DOHH2 (cell line): ENCODE measurements at regions not wholly inside any gene's neighbourhood (a gene's known extent, or its start where the extent isn't known, plus 50 kb on each side); places are given as distances from the start of the nearest gene placed in this dataset.
A peak's percentile ranks its signal among the peaks of the same experiment; 100 is the strongest.

Experiments used
- H3F3A ChIP-seq: fragments of 200-600 bp; sonication (generic), shearing (Covaris generic); 2 replicates; pipeline ENCODE4 v1.6.0; 2016; ENCODE audit warnings: antibody characterized with exemption, mild to moderate bottlenecking; ENCODE audit not compliant: control insufficient read depth, insufficient read depth
- H3K27ac ChIP-seq: fragments of 200-600 bp; sonication (generic); 2 replicates; pipeline ENCODE4 v1.5.1; 2014; ENCODE audit warnings: low read depth, mild to moderate bottlenecking, low read length, moderate library complexity
- H3K27me3 ChIP-seq: fragments of 200-600 bp; sonication (generic); 2 replicates; pipeline ENCODE4 v1.6.1; 2014; ENCODE audit warnings: mild to moderate bottlenecking, low read length, mixed read lengths; ENCODE audit not compliant: control insufficient read depth
- H3K36me3 ChIP-seq: fragments of 200-600 bp; sonication (generic); 2 replicates; pipeline ENCODE4 v1.6.1; 2014; ENCODE audit warnings: mild to moderate bottlenecking, low read length, moderate library complexity, mixed read lengths; ENCODE audit not compliant: control insufficient read depth
- H3K4me1 ChIP-seq: fragments of 200-600 bp; sonication (generic); 2 replicates; pipeline ENCODE4 v1.6.1; 2014; ENCODE audit warnings: mild to moderate bottlenecking, low read length, mixed read lengths; ENCODE audit not compliant: control insufficient read depth
- H3K4me2 ChIP-seq: fragments of 200-600 bp; sonication (generic); 2 replicates; pipeline ENCODE4 v1.6.0; 2014; ENCODE audit warnings: mild to moderate bottlenecking, low read length, moderate library complexity
- H3K4me3 ChIP-seq: fragments of 200-600 bp; sonication (generic); 2 replicates; pipeline ENCODE4 v1.5.1; 2014; ENCODE audit warnings: mild to moderate bottlenecking, low read length, mixed read lengths
- H3K79me2 ChIP-seq: fragments of 200-600 bp; sonication (generic); 2 replicates; pipeline ENCODE4 v1.6.1; 2014; ENCODE audit warnings: mild to moderate bottlenecking, low read length, mixed read lengths; ENCODE audit not compliant: control insufficient read depth
- H3K9me2 ChIP-seq: fragments of 200-600 bp; sonication (generic); replicated peaks from 2 replicates; pipeline ENCODE4 v1.6.1; 2014; ENCODE audit warnings: mild to moderate bottlenecking, low read length, mixed read lengths; ENCODE audit not compliant: control insufficient read depth
- H3K9me3 ChIP-seq: fragments of 200-600 bp; sonication (generic); 2 replicates; pipeline ENCODE4 v1.6.1; 2014; ENCODE audit warnings: antibody characterized with exemption, low read length, mixed read lengths; ENCODE audit not compliant: control insufficient read depth, insufficient read depth
- H4K20me1 ChIP-seq: fragments of 200-600 bp; sonication (generic); 2 replicates; pipeline ENCODE4 v1.6.0; 2014; ENCODE audit warnings: low read depth, mild to moderate bottlenecking, antibody characterized with exemption, low read length, moderate library complexity; ENCODE audit not compliant: control insufficient read depth, insufficient read depth
- EZH2phosphoT487 ChIP-seq: fragments of 200-600 bp; sonication (generic); IDR thresholded peaks from 2 replicates; pipeline ENCODE4 v1.6.1; 2017; ENCODE audit warnings: borderline replicate concordance, mild to moderate bottlenecking, antibody characterized with exemption, low read length, moderate library complexity, mixed read lengths
- TF ChIP-seq, protein P1 (sequence below): fragments of 200-600 bp; sonication (generic); IDR thresholded peaks from one replicate; pipeline ENCODE4 v1.5.1; 2014; ENCODE audit warnings: antibody characterized with exemption, mild to moderate bottlenecking, low read depth, low read length; ENCODE audit not compliant: poor library complexity, severe bottlenecking

DNA sequence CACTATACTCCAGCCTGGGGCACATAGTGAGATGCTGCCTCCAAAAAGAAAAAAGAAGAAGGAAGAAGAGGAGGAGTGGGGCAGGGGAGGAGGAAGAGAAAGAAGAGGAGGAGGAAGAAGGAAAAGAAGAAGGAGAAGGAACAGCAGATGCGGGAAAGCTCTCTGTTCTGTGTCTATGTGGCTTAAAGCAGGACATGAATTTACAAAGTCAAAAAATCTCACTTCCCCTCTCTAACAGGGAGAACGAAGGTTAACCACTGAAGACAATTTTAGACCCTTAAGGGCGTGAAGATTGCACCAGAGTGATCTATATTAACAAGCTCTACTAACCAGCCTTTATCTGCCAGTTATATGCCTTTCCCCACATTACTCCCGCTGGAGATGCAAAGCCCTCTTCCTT lies 258.9 kb downstream of the METTL4 start:
- H3K9me3 ChIP-seq = no peaks in the 10 kb centered on the region
- TF ChIP-seq, protein P1, sequence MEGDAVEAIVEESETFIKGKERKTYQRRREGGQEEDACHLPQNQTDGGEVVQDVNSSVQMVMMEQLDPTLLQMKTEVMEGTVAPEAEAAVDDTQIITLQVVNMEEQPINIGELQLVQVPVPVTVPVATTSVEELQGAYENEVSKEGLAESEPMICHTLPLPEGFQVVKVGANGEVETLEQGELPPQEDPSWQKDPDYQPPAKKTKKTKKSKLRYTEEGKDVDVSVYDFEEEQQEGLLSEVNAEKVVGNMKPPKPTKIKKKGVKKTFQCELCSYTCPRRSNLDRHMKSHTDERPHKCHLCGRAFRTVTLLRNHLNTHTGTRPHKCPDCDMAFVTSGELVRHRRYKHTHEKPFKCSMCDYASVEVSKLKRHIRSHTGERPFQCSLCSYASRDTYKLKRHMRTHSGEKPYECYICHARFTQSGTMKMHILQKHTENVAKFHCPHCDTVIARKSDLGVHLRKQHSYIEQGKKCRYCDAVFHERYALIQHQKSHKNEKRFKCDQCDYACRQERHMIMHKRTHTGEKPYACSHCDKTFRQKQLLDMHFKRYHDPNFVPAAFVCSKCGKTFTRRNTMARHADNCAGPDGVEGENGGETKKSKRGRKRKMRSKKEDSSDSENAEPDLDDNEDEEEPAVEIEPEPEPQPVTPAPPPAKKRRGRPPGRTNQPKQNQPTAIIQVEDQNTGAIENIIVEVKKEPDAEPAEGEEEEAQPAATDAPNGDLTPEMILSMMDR = no peak
- no peak for TF ChIP-seq EZH2phosphoT487
- H3K36me3 ChIP-seq = no peaks in the 10 kb centered on the region
- H3K27ac ChIP-seq = no peak overlapping the region
- no peaks in the 10 kb centered on the region for H3K79me2 ChIP-seq
- no peak overlapping the region for H3K4me3 ChIP-seq
- H3K9me2 ChIP-seq = no peaks in the 10 kb centered on the region
- H3K4me2 ChIP-seq = peak overlapping the region; percentile 24
- peaks cover 17% of the 10 kb centered on the region for H3K4me1 ChIP-seq
- H3F3A ChIP-seq = no peaks in the 10 kb centered on the region
- H3K27me3 ChIP-seq = no peaks in the 10 kb centered on the region
- no peaks in the 10 kb centered on the region for H4K20me1 ChIP-seq

DNA sequence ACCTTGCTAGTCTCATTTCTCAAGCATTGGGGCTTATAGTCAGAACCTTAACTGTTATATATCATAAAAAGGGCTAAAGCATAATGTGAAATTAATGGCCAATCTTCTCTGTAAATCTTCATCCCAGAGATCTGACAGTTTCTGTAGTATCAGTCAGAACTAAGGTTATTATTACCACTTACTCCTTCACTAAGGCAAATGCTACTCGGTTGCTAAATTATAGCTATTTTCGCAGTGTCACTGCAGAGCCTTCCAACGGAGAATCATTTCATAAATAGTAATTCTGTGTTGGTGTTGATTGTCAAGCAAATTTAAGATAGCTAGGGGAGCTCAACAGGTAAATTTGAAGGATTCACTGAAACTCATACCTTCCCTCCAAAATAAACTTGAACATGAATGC lies 258.0 kb downstream of the METTL4 start:
- H3K4me1 ChIP-seq = peaks cover 17% of the 10 kb centered on the region
- H3K79me2 ChIP-seq = no peaks in the 10 kb centered on the region
- no peak overlapping the region for H3K27ac ChIP-seq
- peak overlapping the region; percentile 24; the same call in 1 of the 2 replicates for H3K4me2 ChIP-seq
- TF ChIP-seq, protein P1 = no peak
- TF ChIP-seq EZH2phosphoT487 = no peak
- no peaks in the 10 kb centered on the region for H4K20me1 ChIP-seq
- no peaks in the 10 kb centered on the region for H3K9me2 ChIP-seq
- H3K4me3 ChIP-seq = no peak overlapping the region
- H3K27me3 ChIP-seq = no peaks in the 10 kb centered on the region
- H3K36me3 ChIP-seq = no peaks in the 10 kb centered on the region
- H3K9me3 ChIP-seq = no peaks in the 10 kb centered on the region
- H3F3A ChIP-seq = no peaks in the 10 kb centered on the region

DNA sequence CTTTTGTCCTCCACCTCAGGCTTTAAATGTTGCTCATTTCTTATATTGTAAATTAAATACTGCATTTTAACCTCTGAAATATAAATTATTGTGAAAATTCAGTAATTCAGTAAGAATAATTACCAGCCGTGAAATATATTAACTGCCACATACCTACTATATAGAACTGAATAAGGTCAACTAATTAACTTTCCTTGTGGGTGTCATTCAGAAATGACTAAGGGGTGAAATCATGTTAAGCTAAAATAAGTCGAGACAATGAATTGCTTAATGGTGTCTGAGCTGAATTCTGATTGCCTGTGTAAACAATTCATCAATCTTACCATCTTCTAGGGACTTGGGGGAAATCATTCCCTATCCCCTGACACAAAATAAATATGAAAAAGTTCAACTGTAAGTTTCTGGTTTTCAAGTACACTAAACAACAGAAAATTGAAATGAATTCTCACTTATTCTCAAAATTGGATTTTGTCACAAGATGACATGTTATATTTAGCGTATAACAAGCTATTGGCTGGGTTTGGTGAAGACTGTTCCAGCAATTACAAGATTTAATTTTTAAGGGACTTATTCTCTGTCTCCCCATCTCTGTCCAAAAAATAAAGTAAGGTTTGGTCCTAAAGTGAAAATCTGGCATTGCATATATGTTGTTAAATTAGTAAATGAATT lies 255.1 kb downstream of the METTL4 start:
- no peaks in the 10 kb centered on the region for H3K27me3 ChIP-seq
- H3K36me3 ChIP-seq = no peaks in the 10 kb centered on the region
- H3K27ac ChIP-seq = no peak overlapping the region
- H4K20me1 ChIP-seq = no peaks in the 10 kb centered on the region
- H3K9me3 ChIP-seq = no peaks in the 10 kb centered on the region
- no peak overlapping the region for H3K4me3 ChIP-seq
- no peaks in the 10 kb centered on the region for H3K79me2 ChIP-seq
- H3K4me1 ChIP-seq = peaks cover 17% of the 10 kb centered on the region
- no peaks in the 10 kb centered on the region for H3K9me2 ChIP-seq
- TF ChIP-seq EZH2phosphoT487 = no peak
- TF ChIP-seq, protein P1 = no peak
- H3F3A ChIP-seq = no peaks in the 10 kb centered on the region
- H3K4me2 ChIP-seq = no peak overlapping the region
